GM23338 (cell line): ENCODE measurements at regions not wholly inside any gene's neighbourhood (a gene's known extent, or its start where the extent isn't known, plus 50 kb on each side); places are given as distances from the start of the nearest gene placed in this dataset.

Source experiments
- ATAC-seq: fragments of 200-7000 bp; cut with Tn5 transposase; 3 replicates; pipeline ENCODE4 v1.9.1; 2020
- DNase-seq: peaks from one replicate; pipeline ENCODE4 v3.0.0-alpha.2; 2015; ENCODE audit warnings: low spot score
- H2AFZ ChIP-seq: fragments of 200-600 bp; sonication (generic); 2 replicates; pipeline ENCODE4 v1.8.0; 2016; ENCODE audit warnings: antibody characterized with exemption, mild to moderate bottlenecking, moderate library complexity
- H3F3A ChIP-seq: fragments of 200-600 bp; sonication (generic); replicated peaks from 2 replicates; pipeline ENCODE4 v1.8.0; 2017; ENCODE audit warnings: antibody characterized with exemption, mixed run types, low read depth
- H3K27ac ChIP-seq: fragments of 200-600 bp; sonication (generic); 2 replicates; pipeline ENCODE4 v1.6.1; 2016; ENCODE audit warnings: low read depth
- H3K27me3 ChIP-seq: fragments of 200-600 bp; sonication (generic); 2 replicates; pipeline ENCODE4 v1.8.0; 2016; ENCODE audit warnings: mild to moderate bottlenecking, mixed run types, moderate library complexity; ENCODE audit not compliant: insufficient read depth
- H3K36me3 ChIP-seq: fragments of 200-600 bp; sonication (generic); 2 replicates; pipeline ENCODE4 v1.8.0; 2016; ENCODE audit warnings: mild to moderate bottlenecking; ENCODE audit not compliant: insufficient read depth
- H3K4me1 ChIP-seq: fragments of 200-600 bp; sonication (generic); 2 replicates; pipeline ENCODE4 v1.8.0; 2016; ENCODE audit warnings: mild to moderate bottlenecking, moderate library complexity; ENCODE audit not compliant: insufficient read depth
- H3K4me2 ChIP-seq: fragments of 200-600 bp; sonication (generic); 2 replicates; pipeline ENCODE4 v1.7.1; 2017; ENCODE audit warnings: mixed run types
- H3K4me3 ChIP-seq: fragments of 200-600 bp; sonication (generic); 2 replicates; pipeline ENCODE4 v1.6.1; 2016; ENCODE audit warnings: mixed run types
- H3K79me2 ChIP-seq: fragments of 200-600 bp; sonication (generic); replicated peaks from 2 replicates; pipeline ENCODE4 v1.8.0; 2017; ENCODE audit warnings: mild to moderate bottlenecking; ENCODE audit not compliant: insufficient read depth
- H3K9me2 ChIP-seq: fragments of 200-600 bp; sonication (generic); 2 replicates; pipeline ENCODE4 v1.8.0; 2017; ENCODE audit not compliant: insufficient read depth
- H4K20me1 ChIP-seq: fragments of 200-600 bp; sonication (generic); replicated peaks from 2 replicates; pipeline ENCODE4 v1.8.0; 2017; ENCODE audit warnings: mild to moderate bottlenecking; ENCODE audit not compliant: insufficient read depth
- H3K27ac Mint-ChIP-seq: 2 replicates; pipeline ENCODE4 v1.8.0; 2020; ENCODE audit warnings: inconsistent platforms, mild to moderate bottlenecking, moderate library complexity, mixed read lengths
- H3K27me3 Mint-ChIP-seq: 3 replicates; pipeline ENCODE4 v1.8.0; 2022; ENCODE audit warnings: low read depth, mild to moderate bottlenecking, moderate library complexity, mixed read lengths, inconsistent platforms; ENCODE audit not compliant: insufficient read depth, poor library complexity
- H3K36me3 Mint-ChIP-seq: 3 replicates; pipeline ENCODE4 v1.8.0; 2021; ENCODE audit warnings: low read depth, mild to moderate bottlenecking, inconsistent platforms, moderate library complexity, mixed read lengths
- H3K4me1 Mint-ChIP-seq: 3 replicates; pipeline ENCODE4 v1.8.0; 2020; ENCODE audit warnings: mild to moderate bottlenecking, inconsistent platforms, mixed read lengths
- H3K4me3 Mint-ChIP-seq: 3 replicates; pipeline ENCODE4 v1.8.0; 2021; ENCODE audit warnings: moderate library complexity, mild to moderate bottlenecking, inconsistent platforms, mixed read lengths
- H3K9me3 Mint-ChIP-seq: 3 replicates; pipeline ENCODE4 v1.8.0; 2020; ENCODE audit warnings: moderate library complexity, mild to moderate bottlenecking, inconsistent platforms, mixed read lengths
- CREB1 ChIP-seq: fragments of 250-450 bp; sonication (Bioruptor Pico); IDR thresholded peaks from 2 replicates; pipeline ENCODE4 v1.5.0; 2020; ENCODE audit warnings: low read depth, mild to moderate bottlenecking, moderate library complexity
- CTCF ChIP-seq, 2 experiments: fragments of 200-600 bp in 1 of 2; sonication (generic) in 1 of 2; conservative IDR thresholded peaks; 2 replicates each; pipeline versions ENCODE4 v1.5.1 to v1.6.1; 2016 to 2017; ENCODE audit warnings: antibody characterized with exemption in 2 of 2, low read depth in 2 of 2, mild to moderate bottlenecking in 2 of 2, moderate library complexity in 1 of 2
- ETS1 ChIP-seq: IDR thresholded peaks from 2 replicates; pipeline ENCODE4 v1.6.1; 2016; ENCODE audit warnings: antibody characterized with exemption
- EZH2 ChIP-seq: fragments of 200-600 bp; sonication (generic); IDR thresholded peaks from one replicate; pipeline ENCODE4 v1.8.0; 2017; ENCODE audit warnings: antibody characterized with exemption, mild to moderate bottlenecking, low read depth; ENCODE audit not compliant: unreplicated experiment
- JUNB ChIP-seq: IDR thresholded peaks from one replicate; pipeline ENCODE4 v1.6.1; 2016; ENCODE audit warnings: antibody characterized with exemption; ENCODE audit not compliant: unreplicated experiment
- POLR2AphosphoS5 ChIP-seq: IDR thresholded peaks from 2 replicates; pipeline ENCODE4 v1.6.1; 2016; ENCODE audit warnings: antibody characterized with exemption, low read depth
- REST ChIP-seq: IDR thresholded peaks from one replicate; pipeline ENCODE4 v1.6.1; 2018; ENCODE audit warnings: antibody characterized with exemption; ENCODE audit not compliant: unreplicated experiment
- STAT1 ChIP-seq: IDR thresholded peaks from one replicate; pipeline ENCODE4 v1.6.1; 2016; ENCODE audit warnings: antibody characterized with exemption; ENCODE audit not compliant: unreplicated experiment
- ZNF114 ChIP-seq: fragments of 250-450 bp; sonication (Bioruptor Pico); IDR thresholded peaks from 2 replicates; pipeline ENCODE4 v1.5.0; 2020; ENCODE audit warnings: mild to moderate bottlenecking, moderate library complexity
- ZNF331 ChIP-seq: fragments of 250-450 bp; sonication (Bioruptor Pico); IDR thresholded peaks from 2 replicates; pipeline ENCODE4 v1.5.0; 2020; ENCODE audit warnings: low read depth, mild to moderate bottlenecking, moderate library complexity
- ZNF462 ChIP-seq: fragments of 250-450 bp; sonication (Bioruptor Pico); IDR thresholded peaks from 2 replicates; pipeline ENCODE4 v1.5.0; 2020; ENCODE audit warnings: mild to moderate bottlenecking, moderate library complexity

- TF ChIP-seq POLR2AphosphoS5 (no peak), ZNF114 (CRISPR knock-in tag) (no peak), CREB1 (CRISPR knock-in tag) (no peak), EZH2 (no peak), REST (no peak), JUNB (no peak), ETS1 (no peak)
Observed at GRCh38 chr6:99187429-99187828, 162.0 kb downstream of the FAXC start (continued).

GRCh38 chr6:99186417-99186816 lies 163.1 kb downstream of the FAXC start:
- Mint-ChIP-seq H3K4me1 (peaks cover 4% of the 10 kb centered on the region; the same call in 2 of the 3 replicates), H3K4me3 (no peak overlapping the region), H3K9me3 (peaks cover 10% of the 10 kb centered on the region), H3K36me3 (peaks cover under 1% of the 10 kb centered on the region; the same call in 1 of the 3 replicates), H3K27me3 (peaks cover 3% of the 10 kb centered on the region), H3K27ac (no peak overlapping the region)
- Histone ChIP-seq H3F3A (no peaks in the 10 kb centered on the region), H3K36me3 (no peaks in the 10 kb centered on the region), H3K79me2 (no peaks in the 10 kb centered on the region), H3K27me3 (no peaks in the 10 kb centered on the region), H3K27ac (no peak overlapping the region), H2AFZ (no peak overlapping the region), H3K4me2 (no peak overlapping the region), H3K4me3 (no peak overlapping the region), H3K9me2 (peaks cover 21% of the 10 kb centered on the region; the same call in 1 of the 2 replicates), H4K20me1 (no peaks in the 10 kb centered on the region), H3K4me1 (peaks cover 5% of the 10 kb centered on the region; the same call in 1 of the 2 replicates)
- ATAC-seq, result no peak
- no peak for DNase-seq
- TF ChIP-seq STAT1 (no peak), ZNF114 (CRISPR knock-in tag) (no peak), ETS1 (no peak), CREB1 (CRISPR knock-in tag) (no peak), POLR2AphosphoS5 (no peak), ZNF331 (CRISPR knock-in tag) (no peak), CTCF (conservative IDR thresholded peaks at IDR 0.05; ENCODE audit: low read depth in 2 of 2) (no peak), ZNF462 (CRISPR knock-in tag) (no peak)
